Fibroblast of mammary gland (primary cell): ENCODE measurements at regions not wholly inside any gene's neighbourhood (a gene's known extent, or its start where the extent isn't known, plus 50 kb on each side); places are given as distances from the start of the nearest gene placed in this dataset.

Source experiments
- DNase-seq: peaks from one replicate; pipeline ENCODE4 v3.0.0-alpha.2; 2010; ENCODE audit warnings: low read depth
- H3K4me3 ChIP-seq: 2 replicates; pipeline ENCODE4 v1.5.1; 2011; ENCODE audit warnings: low read depth, mild to moderate bottlenecking, low read length, moderate library complexity; ENCODE audit not compliant: control insufficient read depth
- TF ChIP-seq, protein P1 (sequence below): conservative IDR thresholded peaks from 2 replicates; pipeline ENCODE4 v1.5.1; 2011; ENCODE audit warnings: low read depth, low read length, inconsistent platforms; ENCODE audit not compliant: control insufficient read depth, insufficient read depth

GRCh38 chr3:80705290-80705689 is 937.5 kb upstream of the ROBO1 start:
- TF ChIP-seq, protein P1, sequence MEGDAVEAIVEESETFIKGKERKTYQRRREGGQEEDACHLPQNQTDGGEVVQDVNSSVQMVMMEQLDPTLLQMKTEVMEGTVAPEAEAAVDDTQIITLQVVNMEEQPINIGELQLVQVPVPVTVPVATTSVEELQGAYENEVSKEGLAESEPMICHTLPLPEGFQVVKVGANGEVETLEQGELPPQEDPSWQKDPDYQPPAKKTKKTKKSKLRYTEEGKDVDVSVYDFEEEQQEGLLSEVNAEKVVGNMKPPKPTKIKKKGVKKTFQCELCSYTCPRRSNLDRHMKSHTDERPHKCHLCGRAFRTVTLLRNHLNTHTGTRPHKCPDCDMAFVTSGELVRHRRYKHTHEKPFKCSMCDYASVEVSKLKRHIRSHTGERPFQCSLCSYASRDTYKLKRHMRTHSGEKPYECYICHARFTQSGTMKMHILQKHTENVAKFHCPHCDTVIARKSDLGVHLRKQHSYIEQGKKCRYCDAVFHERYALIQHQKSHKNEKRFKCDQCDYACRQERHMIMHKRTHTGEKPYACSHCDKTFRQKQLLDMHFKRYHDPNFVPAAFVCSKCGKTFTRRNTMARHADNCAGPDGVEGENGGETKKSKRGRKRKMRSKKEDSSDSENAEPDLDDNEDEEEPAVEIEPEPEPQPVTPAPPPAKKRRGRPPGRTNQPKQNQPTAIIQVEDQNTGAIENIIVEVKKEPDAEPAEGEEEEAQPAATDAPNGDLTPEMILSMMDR, result no peak
- no peak for DNase-seq
- no peak overlapping the region for H3K4me3 ChIP-seq

- DNase-seq, result no peak
- TF ChIP-seq, protein P1, result no peak
- H3K4me3 ChIP-seq, result no peak overlapping the region
Observed at GRCh38 chr3:80701349-80701748, 933.6 kb upstream of the ROBO1 start.

GRCh38 chr3:80697291-80697690 is 929.5 kb upstream of the ROBO1 start:
- no peak overlapping the region for H3K4me3 ChIP-seq
- DNase-seq, result no peak
- TF ChIP-seq, protein P1, result no peak

- no peak for DNase-seq
- H3K4me3 ChIP-seq, result no peak overlapping the region
- TF ChIP-seq, protein P1, result no peak
Observed at GRCh38 chr3:80696280-80696679, 928.5 kb upstream of the ROBO1 start.

DNA sequence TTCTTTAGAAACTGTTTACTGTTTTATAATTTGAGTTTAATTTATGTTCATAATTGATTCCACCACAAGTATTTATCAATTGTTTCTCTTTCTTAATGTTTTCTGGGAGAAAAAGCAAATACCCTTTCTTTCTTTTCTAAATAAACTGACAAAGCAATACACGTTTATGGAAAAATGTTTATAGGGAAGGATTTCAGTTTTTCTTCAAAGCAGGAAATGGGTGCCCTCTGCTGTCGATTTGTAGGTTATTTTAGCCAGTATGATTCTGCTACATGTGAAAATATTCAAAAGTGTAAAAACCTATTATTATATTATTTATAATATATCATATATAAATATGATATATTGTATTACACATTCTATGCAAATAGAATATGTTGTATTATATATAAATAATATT is 921.0 kb upstream of the ROBO1 start:
- TF ChIP-seq, protein P1, result peak; percentile 25
- no peak overlapping the region for H3K4me3 ChIP-seq
- DNase-seq, result peak; percentile 10

GRCh38 chr3:80682951-80683350 is 915.2 kb upstream of the ROBO1 start:
- DNase-seq, result no peak
- H3K4me3 ChIP-seq, result no peak overlapping the region

More at GRCh38 chr3:80682951-80683350, 915.2 kb upstream of the ROBO1 start:
- TF ChIP-seq, protein P1, result no peak
